ENCODE measurements at regions not wholly inside any gene's neighbourhood (a gene's known extent, or its start where the extent isn't known, plus 50 kb on each side); places are given as distances from the start of the nearest gene placed in this dataset.

DNA sequence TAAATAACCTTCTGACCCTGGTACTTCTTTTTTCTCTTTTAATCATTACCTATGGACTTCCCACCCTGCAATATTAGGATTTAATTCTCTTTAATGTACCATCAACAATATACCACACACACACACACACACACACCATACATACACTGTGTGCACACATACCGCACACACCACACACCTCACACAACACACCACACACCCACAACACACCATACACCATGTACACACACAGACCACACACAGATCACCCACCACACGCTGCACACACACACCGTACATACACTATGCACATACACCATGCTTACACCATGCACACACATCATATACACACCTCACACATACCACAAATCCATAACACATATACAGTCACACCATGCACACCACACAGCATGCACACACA lies 57.4 kb upstream of the MAP3K4 start:
- no peak for TF ChIP-seq POLR2AphosphoS5 (IDR thresholded peaks at IDR 0.05)
- TF ChIP-seq, protein P1, sequence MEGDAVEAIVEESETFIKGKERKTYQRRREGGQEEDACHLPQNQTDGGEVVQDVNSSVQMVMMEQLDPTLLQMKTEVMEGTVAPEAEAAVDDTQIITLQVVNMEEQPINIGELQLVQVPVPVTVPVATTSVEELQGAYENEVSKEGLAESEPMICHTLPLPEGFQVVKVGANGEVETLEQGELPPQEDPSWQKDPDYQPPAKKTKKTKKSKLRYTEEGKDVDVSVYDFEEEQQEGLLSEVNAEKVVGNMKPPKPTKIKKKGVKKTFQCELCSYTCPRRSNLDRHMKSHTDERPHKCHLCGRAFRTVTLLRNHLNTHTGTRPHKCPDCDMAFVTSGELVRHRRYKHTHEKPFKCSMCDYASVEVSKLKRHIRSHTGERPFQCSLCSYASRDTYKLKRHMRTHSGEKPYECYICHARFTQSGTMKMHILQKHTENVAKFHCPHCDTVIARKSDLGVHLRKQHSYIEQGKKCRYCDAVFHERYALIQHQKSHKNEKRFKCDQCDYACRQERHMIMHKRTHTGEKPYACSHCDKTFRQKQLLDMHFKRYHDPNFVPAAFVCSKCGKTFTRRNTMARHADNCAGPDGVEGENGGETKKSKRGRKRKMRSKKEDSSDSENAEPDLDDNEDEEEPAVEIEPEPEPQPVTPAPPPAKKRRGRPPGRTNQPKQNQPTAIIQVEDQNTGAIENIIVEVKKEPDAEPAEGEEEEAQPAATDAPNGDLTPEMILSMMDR (IDR thresholded peaks at IDR 0.05) = no peak

All from suprapubic skin (tissue), 3 donors.